ENCODE measurements at regions not wholly inside any gene's neighbourhood (a gene's known extent, or its start where the extent isn't known, plus 50 kb on each side); places are given as distances from the start of the nearest gene placed in this dataset.

DNA sequence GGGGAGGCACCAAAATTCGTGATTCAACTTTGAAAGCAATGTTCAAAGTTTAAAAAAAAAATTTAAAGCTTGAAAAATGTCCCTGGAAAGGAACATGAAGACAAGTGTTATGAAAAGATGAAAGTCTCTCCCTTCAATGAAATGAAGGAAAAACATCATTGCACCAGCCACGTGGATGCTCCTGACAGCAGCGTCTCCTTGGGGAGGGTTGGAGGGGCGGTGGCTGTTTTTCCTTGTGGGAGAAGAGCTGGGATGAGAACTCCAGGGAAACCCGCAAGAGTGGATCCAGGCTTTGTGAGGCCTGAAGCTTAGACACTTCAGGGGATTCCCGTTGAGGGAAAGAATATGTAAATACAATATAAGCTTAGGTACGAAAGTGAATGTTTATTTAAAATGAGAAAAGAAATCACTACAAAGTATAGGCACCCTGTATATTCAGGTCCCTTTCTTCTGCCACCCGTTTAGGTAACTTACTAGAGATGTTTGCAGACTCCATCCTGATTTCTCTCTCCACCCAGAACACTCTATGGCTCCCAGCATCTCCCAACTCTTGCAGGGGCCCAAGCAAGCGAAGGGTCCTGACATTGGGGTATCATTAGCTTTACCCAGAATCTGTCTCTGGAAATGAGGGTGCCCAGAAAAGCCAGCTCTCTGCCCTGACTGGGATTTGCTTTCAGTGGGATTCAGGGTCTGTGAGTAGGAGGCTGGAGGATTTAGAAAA lies 63.1 kb upstream of the BAIAP2L1 start:
- TF ChIP-seq, protein P1, sequence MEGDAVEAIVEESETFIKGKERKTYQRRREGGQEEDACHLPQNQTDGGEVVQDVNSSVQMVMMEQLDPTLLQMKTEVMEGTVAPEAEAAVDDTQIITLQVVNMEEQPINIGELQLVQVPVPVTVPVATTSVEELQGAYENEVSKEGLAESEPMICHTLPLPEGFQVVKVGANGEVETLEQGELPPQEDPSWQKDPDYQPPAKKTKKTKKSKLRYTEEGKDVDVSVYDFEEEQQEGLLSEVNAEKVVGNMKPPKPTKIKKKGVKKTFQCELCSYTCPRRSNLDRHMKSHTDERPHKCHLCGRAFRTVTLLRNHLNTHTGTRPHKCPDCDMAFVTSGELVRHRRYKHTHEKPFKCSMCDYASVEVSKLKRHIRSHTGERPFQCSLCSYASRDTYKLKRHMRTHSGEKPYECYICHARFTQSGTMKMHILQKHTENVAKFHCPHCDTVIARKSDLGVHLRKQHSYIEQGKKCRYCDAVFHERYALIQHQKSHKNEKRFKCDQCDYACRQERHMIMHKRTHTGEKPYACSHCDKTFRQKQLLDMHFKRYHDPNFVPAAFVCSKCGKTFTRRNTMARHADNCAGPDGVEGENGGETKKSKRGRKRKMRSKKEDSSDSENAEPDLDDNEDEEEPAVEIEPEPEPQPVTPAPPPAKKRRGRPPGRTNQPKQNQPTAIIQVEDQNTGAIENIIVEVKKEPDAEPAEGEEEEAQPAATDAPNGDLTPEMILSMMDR (IDR thresholded peaks at IDR 0.05; ENCODE audit: borderline replicate concordance, control extremely low read depth, extremely low read depth, insufficient read depth, missing control alignments): no peak
- in situ Hi-C loops (cut with MboI; ENCODE audit: low sequenced_read_pairs, unreplicated experiment): no loop called here
- no peak for DNase-seq (ENCODE audit: low spot score)

DNA sequence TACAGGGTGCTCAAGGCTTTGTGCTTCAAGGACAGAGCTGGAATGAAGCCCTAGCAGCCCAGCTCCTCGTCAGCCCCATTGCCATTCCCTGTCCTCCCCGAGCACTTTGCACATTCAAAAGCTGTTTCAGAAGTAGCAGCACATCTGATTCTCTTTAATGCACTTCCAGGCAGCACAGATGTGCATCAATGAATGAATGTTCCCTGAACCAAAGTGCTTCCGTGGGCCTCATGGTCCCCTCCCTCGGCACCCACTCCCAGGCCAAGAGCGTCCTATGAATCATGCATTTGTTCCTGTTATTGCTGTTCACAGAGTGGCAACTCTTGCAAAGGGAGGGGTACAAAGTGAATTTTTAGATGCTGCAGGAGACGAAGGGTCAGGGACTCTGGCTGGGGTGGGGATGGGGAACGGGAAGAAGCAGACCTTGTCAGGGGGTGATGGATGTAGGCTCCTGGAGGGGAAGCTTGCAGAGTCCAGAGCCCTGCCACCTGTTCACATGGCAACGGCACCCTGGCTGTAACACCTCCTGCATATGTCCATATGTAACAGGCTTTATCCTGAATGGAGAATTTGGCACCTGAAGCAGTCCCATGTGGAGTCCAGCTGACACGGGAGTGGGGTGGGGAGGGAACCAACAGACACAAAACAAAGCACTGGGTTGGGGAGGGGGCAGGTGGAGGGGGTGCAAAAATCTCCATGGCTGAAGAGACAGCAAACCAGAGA lies 62.2 kb upstream of the BAIAP2L1 start:
- in situ Hi-C loops (cut with MboI; ENCODE audit: low sequenced_read_pairs, unreplicated experiment): no loop called here
- no peak for DNase-seq (ENCODE audit: low spot score)

DNA sequence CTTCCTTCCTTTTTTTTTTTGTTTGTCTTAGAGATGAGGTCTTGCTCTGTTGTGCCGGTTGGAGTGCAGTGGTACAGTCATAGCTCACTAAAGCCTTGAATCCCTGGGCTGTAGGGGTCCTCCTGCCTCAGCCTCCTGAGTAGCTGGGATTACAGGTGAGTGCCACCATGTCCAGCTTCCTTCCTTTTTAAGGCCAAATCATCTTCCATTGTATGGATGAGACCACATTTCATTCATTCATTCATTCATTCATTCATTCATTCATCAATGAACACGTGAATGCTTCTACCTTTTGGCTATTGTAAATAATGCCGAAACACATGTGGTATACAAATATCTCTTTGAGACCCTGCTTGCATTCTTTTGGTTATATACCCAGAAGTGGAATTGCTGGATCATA lies 60.0 kb upstream of the BAIAP2L1 start:
- DNase-seq (ENCODE audit: low spot score): no peak
- in situ Hi-C loops (cut with MboI; ENCODE audit: low sequenced_read_pairs, unreplicated experiment): no loop called here
- TF ChIP-seq, protein P1 (IDR thresholded peaks at IDR 0.05; ENCODE audit: borderline replicate concordance, control extremely low read depth, extremely low read depth, insufficient read depth, missing control alignments): no peak

More for the DNA sequence above, 62.2 kb upstream of the BAIAP2L1 start:
- TF ChIP-seq, protein P1 (IDR thresholded peaks at IDR 0.05; ENCODE audit: borderline replicate concordance, control extremely low read depth, extremely low read depth, insufficient read depth, missing control alignments): no peak

DNA sequence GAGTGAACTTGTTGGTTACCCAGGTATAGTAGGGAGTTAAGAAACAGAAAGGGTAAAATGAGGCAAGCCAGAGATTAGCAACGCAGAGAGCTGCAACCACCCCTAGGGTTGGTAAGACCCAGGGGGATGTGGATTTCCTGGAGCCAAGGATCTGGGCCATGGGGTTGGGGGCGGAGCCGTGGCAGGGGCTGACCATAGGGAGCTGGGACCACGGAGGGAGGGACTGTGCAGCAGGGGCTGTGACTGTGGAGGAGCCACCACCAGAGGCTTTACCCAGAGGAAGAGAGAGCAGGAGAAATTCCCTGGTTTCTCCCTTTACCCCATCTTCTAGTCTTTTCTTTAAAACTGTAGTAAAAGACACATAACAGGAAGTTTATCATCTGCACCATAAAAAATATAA lies 58.6 kb upstream of the BAIAP2L1 start:
- in situ Hi-C loops (cut with MboI; ENCODE audit: low sequenced_read_pairs, unreplicated experiment): no loop called here
- DNase-seq (ENCODE audit: low spot score): no peak
- TF ChIP-seq, protein P1 (IDR thresholded peaks at IDR 0.05; ENCODE audit: borderline replicate concordance, control extremely low read depth, extremely low read depth, insufficient read depth, missing control alignments): no peak

DNA sequence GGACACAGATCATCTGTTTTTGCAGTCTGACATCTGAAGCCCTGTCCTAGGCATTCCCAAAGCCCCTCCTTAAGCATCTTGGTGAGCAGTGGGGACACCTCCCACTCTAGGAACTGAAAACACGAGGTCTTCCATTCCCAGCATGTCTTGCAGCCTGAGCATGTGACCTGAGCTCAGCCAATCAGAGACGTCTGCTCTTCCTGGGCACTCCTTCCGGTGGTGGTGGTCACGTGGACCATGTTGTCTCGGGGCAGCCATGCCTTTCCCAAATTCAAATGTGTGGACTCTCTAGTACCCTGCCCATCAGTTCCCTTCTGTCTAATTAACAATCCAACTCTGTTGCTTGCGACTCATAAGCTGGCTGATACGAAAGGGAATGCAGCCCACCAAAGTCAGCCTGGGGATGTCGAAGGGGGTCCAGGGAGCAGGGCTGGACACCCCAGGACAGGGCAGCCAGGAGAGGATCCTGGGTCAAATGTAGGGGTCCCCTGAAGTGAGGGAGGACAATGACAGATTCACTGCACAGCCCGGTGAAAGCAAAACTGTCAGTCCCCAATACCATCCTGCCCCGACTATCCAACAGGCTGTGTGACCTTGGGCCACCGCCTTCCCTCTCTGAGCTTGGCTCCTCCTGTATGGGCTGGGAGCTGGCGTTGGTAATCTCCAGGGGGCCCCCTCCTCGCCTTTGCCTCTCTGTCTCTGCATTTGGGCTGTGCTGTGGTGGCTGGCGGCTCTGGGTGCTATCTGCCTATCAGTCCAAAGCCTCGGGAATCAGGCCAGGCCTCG lies 57.4 kb upstream of the BAIAP2L1 start:
- no peak for DNase-seq (ENCODE audit: low spot score)
- TF ChIP-seq, protein P1 (IDR thresholded peaks at IDR 0.05; ENCODE audit: borderline replicate concordance, control extremely low read depth, extremely low read depth, insufficient read depth, missing control alignments): no peak
- in situ Hi-C loops (cut with MboI; ENCODE audit: low sequenced_read_pairs, unreplicated experiment): no loop called here

DNA sequence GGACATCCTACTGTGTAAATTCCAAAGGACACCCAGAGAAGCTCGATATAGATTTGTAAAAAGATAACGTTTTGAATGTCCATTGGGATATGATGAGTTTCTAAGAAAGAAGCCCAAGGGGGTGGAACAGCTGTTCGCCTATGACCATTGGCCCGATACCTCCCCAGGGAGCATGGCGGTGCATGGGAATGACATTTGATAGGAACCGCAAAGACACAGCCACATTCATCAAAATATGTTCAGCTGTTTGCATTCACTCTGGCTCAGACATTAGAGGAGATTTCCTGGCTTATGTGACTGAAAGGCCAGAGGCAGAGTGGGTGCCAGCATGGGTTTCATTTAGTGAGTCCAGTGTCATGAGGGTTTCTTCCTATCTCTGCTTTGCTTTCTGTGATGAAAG lies 56.0 kb upstream of the BAIAP2L1 start:
- DNase-seq (ENCODE audit: low spot score): no peak
- TF ChIP-seq, protein P1 (IDR thresholded peaks at IDR 0.05; ENCODE audit: borderline replicate concordance, control extremely low read depth, extremely low read depth, insufficient read depth, missing control alignments): no peak
- in situ Hi-C loops (cut with MboI; ENCODE audit: low sequenced_read_pairs, unreplicated experiment): no loop called here
